NCI-H2196 (cell line): ENCODE measurements at regions not wholly inside any gene's neighbourhood (a gene's known extent, or its start where the extent isn't known, plus 50 kb on each side); places are given as distances from the start of the nearest gene placed in this dataset.

Source experiments
- DNase-seq: peaks from one replicate; lab custom pipeline; 2025; ENCODE audit not compliant: unreplicated experiment; lab: John Stamatoyannopoulos, UW

DNA sequence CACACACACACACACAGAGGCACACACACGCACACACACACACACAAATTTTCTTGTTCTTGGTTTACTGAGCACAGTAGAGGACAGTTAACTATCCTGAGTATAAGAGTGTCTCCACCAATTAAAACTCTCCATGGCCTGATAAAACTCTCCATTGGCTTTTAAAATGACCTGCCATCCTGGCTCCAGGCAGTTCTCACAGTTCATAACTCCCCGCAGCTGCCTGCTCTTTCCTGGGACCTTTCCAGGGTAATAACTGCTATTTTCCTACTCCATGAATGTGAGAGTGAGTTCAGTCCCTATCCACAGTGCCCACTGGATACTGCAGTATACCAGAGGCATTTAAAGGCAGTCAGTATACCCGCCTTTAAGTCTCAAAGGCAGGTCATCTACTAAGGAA lies 351.5 kb downstream of the PLPP3 start:
- no peak for DNase-seq

- no peak for DNase-seq
These were observed 352.0 kb downstream of the PLPP3 start for GRCh38 chr1:56227401-56227800.

DNA sequence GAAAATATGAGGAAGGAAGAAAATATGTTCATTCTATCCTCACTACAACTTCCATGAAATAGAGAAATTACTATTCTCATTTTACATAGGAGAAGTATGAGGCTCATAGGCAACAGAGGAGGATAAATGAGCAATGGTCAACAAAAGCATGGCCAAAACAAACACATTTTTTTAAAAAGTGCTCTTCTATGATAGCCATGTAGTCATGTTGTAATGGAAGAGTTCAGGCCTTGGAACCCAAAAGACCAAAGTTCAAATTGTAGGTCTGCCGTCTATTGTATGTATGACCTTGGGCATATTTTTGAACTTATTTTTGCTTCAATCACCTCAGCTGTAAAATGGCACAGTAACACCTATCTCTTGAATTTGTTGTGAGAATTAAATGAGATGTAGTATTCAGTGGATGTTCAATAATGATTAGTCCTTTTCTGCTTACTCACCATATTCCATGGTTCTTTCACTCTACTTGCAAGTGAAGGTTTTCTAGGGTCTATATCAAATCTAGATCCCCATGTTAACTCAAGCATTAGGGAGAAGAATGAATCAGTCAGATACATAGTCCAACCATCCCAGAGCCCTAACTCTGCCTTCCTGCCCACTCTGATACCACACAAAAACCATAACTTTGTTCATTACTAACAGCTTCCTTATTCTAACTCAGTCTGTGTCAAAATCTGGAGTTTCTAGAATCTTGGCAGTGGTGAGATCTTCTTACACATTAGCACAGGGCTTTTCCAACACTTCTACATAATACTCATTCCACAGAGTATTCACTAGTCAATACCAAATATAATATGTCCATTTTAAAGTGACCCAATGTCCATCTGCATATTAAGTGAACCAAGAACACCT lies 353.2 kb downstream of the PLPP3 start:
- no peak for DNase-seq

GRCh38 chr1:56223968-56224367 lies 355.4 kb downstream of the PLPP3 start:
- no peak for DNase-seq

DNA sequence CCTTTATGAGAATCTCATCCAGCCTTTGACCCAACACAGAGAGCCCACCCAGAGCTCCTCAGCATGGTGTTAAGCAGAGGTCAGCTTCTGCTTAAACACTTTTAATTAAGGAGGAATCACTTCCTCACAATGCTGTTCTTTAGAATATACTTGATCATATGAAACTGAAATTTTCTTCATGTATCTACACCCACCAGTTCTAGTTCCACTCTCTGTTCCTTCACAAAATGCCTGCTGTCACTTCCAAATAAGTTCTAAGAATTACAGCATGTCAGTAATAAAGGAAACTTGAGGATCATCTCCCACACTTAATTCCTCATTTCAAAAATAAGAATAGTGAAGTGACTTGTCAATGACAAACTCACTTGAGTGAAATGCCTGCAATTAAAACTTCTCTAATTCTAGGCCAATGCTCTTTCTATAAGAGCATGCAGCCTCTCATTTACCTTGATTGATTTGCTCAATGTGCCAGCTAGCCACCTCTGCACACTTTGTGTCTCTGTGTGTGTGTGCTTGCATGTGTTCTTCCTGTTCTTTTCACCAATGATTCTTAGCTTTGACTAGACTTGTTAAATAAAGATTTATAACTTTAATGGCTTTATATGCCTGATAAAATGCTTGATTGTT lies 356.3 kb downstream of the PLPP3 start:
- DNase-seq: no peak

DNA sequence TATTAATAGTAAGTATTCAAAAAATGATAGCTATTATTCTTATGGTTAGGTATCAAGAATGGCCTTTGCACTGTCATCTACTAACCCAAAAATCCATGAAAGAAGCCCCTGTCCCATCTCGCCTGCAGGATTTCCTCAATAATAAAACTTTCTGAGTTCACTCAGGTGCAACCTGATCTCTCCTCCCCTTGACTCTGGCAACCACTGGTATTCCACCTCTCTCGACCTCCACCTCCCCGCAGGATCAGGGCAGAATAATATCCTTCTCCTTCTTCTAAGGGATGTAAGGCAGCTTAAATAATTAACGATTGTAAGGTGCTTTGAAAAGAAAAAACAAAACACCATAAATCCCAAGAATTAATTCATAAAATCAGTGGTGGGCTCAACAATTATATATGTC lies 359.3 kb downstream of the PLPP3 start:
- DNase-seq: no peak

GRCh38 chr1:56218023-56218422 lies 361.3 kb downstream of the PLPP3 start:
- no peak for DNase-seq

DNA sequence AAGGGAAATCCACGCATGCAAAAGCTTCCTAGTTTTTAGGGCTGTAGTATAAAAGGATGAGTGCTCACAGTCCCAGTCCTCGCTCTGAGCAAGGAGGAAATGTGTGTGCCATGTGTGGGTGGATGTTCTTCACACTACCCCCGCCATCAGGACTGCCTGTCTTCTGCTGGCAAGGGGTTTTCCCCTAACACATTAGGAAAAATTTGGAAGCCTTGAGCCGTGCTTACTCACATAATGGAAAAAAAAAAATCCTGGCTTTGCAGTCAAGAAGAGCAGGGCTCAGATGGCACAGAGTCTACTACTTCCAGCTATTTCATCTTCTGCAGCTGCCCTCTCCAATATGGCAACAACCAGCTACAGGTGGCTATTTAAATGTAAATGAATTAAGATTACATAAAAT lies 363.1 kb downstream of the PLPP3 start:
- no peak for DNase-seq

DNA sequence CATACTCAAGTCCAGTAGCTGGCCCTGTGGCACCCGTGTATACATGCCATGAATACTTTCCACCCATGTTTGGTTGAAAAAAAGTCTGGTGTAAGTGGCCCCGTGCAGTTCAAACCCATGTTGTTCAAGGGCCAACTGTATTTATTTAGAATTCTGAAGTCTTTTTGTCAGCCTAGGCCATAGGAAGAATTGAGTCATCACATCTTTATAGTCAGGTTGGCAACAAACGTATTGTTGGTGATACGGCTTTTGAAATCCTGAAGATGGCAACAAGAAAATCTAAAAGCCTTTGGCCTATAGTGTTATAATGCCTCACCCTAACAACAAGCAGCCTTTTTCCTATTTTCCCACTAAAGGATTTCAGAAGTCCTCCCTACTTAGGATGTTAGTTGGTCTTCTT lies 363.6 kb downstream of the PLPP3 start:
- no peak for DNase-seq

GRCh38 chr1:56215086-56215485 lies 364.3 kb downstream of the PLPP3 start:
- no peak for DNase-seq

DNA sequence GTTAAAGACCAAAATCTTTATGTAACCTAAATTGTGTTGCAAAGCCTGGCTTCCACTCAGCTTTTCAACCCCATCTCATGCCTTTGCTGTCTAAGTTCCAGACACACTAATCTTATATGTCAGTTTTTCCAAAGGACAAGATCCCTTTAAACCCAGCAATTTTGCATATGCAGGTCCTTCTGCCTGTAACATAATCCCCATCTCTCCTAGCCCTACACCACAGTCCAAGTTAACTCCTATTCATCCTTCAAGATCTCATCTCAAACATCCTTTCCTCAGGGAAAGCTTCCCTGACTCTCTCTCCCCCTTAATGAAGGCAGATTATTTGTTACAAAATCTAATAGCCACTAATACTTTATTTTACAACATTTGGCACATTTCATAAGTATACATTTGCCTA lies 366.3 kb downstream of the PLPP3 start:
- DNase-seq: no peak

DNA sequence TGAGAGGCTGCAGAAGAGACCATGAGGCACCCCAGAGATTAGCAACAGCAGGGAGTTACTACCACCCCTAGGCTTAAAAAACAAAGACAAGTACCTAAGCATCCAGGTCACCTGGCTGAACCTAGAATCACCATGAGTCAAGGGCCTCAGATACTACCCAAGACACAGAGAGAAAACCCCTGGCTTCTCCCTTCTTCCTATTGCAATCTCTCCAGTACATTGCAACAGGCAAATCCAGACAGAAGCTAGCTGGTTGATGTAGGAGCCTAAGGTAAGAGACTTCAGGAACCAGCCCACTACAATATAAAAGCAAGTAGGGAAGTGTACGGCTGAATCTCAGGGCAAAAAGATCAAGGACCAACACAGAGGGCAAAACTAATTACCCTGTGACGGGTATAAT lies 367.2 kb downstream of the PLPP3 start:
- no peak for DNase-seq

DNA sequence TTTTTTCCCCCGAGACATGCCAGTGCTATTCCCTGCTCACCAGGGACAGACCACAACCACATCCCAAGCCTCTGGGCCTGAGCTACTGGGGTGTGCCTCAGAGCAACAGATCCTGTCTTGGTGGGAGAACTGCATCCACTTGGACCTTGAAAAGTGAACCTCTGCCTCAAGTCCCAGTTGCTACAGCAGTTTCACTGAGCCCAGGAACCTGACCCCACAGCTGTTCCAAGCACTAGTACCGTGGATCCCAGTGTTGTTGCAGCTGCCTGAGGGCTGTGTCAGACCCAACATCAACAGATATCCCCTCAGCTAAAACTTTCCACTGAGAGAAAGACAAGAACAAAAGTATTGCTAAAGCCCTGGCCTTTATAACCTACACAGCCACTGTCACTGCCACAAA lies 373.0 kb downstream of the PLPP3 start:
- no peak for DNase-seq

GRCh38 chr1:56204206-56204605 lies 375.2 kb downstream of the PLPP3 start:
- DNase-seq: no peak

DNA sequence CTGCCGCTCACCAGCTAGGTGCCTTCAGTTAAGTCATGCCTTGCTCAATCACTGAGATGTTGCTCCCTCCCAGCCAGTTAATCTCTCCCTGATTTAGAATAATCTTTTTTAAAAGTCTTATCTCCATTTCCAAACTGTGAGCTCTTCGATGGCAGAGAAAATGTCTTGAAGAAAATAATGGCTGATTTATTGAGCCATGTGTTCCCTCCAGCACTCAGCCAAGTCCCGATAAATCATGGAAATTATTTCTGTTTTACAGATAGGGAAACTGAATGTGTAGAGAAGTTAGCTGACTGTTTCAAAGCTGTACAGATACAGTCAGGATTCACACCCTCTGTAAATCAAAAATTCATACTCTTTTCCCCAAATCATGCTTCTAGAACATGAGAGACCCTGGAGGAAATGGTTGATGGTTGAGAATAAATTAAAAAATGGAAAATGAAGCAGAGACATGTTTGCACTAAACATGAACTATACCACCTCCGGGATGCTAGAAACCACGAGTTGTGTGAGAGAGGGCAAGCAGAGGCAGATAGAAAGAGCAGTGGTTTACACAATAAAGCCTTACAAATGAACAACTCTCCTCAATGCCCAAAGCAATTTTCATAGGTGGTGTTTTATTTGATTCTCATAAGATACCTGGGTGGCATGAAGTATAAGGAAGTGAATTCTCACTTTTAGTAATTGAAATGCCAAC lies 376.4 kb downstream of the PLPP3 start:
- no peak for DNase-seq

DNA sequence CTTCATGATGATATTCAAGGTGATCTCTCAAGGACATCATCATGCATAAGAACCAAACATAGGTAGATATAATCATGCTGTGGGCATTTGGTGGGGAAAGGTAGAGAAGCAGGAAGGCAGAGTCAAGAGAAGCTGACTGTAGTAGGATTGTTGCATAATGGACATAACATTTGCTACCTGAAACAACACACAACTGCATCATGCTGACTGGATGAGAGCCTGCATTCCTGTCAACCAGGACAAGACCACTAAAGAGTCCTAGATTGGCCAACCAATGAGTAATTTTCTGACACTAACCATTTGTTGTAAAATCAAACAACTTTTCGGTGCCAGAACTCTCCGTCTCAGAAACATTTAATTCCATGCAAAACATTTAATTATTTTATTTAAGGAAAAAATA lies 377.2 kb downstream of the PLPP3 start:
- no peak for DNase-seq

DNA sequence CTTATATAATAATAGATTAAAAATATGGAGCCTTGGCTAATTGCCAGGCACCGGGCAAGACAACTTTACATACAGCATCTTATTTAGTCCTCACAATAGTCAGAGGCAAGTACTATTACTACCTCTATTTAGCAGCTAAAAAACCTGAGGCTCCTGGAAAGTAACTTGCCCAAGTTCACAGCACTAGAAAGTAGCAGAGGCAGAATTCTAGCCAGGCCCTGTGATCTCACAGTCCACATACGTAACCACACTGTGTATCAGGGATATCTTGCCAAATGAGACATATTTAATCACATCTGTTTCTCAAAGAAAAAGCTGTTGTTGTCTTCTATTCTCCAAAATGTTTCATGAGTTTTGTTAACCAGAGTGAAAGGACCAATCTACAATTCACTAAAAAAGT lies 378.5 kb downstream of the PLPP3 start:
- DNase-seq: no peak

DNA sequence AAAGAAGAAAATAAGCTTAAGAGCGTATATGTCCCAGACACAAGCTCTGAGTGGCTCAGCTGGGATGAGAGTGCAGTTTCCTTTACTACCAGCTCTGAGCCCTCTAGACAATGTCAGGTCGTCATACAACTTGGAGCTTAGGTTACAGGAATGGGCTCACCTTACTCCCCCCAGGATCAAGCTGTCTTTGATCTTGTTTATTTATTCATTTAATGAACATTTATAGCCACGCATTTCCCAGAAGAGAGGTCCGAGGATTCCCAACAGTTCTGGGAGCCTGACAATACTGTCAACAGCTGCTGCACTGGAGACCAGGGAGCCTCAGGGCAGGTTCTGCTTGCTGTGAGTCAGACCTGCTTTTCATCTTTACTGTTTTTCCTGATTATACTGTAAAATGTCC lies 378.9 kb downstream of the PLPP3 start:
- DNase-seq: peak; percentile 70

- DNase-seq: no peak
These were observed 379.4 kb downstream of the PLPP3 start for GRCh38 chr1:56199956-56200355.

DNA sequence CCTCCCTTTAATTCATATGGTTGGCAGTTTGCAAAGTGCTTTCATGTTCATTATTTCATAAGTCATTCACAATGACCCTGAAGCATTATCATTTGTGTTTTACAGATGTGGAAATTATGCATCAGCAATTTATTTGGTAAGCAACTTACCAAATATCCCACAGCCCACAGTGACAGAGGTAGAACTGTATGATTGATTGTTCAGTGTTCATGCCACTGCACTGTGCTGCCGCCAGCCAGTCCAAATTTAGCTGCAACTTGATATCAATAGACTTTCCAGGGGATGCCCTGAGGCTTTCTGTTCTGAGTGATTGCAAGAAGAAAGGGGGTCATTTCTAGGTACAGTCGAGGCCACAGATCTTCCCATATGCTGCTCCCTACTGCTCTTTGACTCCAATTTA lies 380.3 kb downstream of the PLPP3 start:
- no peak for DNase-seq

- no peak for DNase-seq
These were observed 381.4 kb downstream of the PLPP3 start for GRCh38 chr1:56197946-56198345.

- DNase-seq: no peak
These were observed 382.5 kb downstream of the PLPP3 start for GRCh38 chr1:56196839-56197238.
